Prostate gland (tissue), 2 donors: ENCODE measurements at regions not wholly inside any gene's neighbourhood (a gene's known extent, or its start where the extent isn't known, plus 50 kb on each side); places are given as distances from the start of the nearest gene placed in this dataset.
"Not testable (repeated sequence)": the region's sequence is repeated elsewhere in the genome, so short reads cannot be mapped to it uniquely, and the experiment has no call there.

Experiments used
- DNase-seq: peaks from one replicate; pipeline ENCODE4 v3.0.0-alpha.2; 2019; ENCODE audit warnings: low spot score
- H3K27ac ChIP-seq, 2 donors: fragments of 200-600 bp; sonication (generic); 2 replicates each; pipeline ENCODE4 v1.5.1; 2017 to 2019
- H3K27me3 ChIP-seq: fragments of 200-600 bp; sonication (generic); replicated peaks from 2 replicates; pipeline ENCODE4 v1.5.1; 2019; ENCODE audit not compliant: insufficient read depth
- H3K36me3 ChIP-seq, 2 donors: fragments of 200-600 bp; sonication (generic); 1 replicate in 1 of 2; 2 replicates in 1 of 2; pipeline versions ENCODE4 v1.5.1 to v1.8.1; 2017 to 2019
- H3K4me1 ChIP-seq: fragments of 200-600 bp; sonication (generic); replicated peaks from 2 replicates; pipeline ENCODE4 v1.5.1; 2019
- H3K4me3 ChIP-seq, 2 donors: fragments of 200-600 bp; sonication (generic); 2 replicates each; pipeline ENCODE4 v1.5.1; 2017 to 2019
- H3K9me3 ChIP-seq: fragments of 200-600 bp; sonication (generic); 2 replicates; pipeline ENCODE4 v1.5.1; 2017
- CTCF ChIP-seq, 4 experiments: fragments of 200-600 bp in 2 of 4; fragments of 450-650 bp in 2 of 4; sonication (generic) in 2 of 4; IDR thresholded peaks; 1 replicate in 3 of 4; 2 replicates in 1 of 4; pipeline ENCODE4 v1.5.1; 2016 to 2019; ENCODE audit warnings: antibody characterized with exemption in 4 of 4, mild to moderate bottlenecking in 2 of 4, moderate library complexity in 2 of 4
- POLR2A ChIP-seq: fragments of 450-650 bp; IDR thresholded peaks from one replicate; pipeline ENCODE4 v1.6.1; 2016; ENCODE audit warnings: antibody characterized with exemption, mild to moderate bottlenecking
- POLR2AphosphoS5 ChIP-seq: sonication (generic); formaldehyde crosslinking; IDR thresholded peaks from one replicate; pipeline ENCODE4 v1.6.1; 2017; ENCODE audit warnings: antibody characterized with exemption
- WGBS: methylation state at CpG from one replicate; pipeline ENCODE4 v1.1.5; 2018; 5-methylcytosine and 5-hydroxymethylcytosine counted together
- intact Hi-C: fragments of 100-400 bp; cut with DNase I; formaldehyde crosslinking; loops from one replicate; pipeline ENCODE4 v1.14.2; 2022

GRCh38 chr13:44692173-44692713, 116.1 kb upstream of the TSC22D1 start:
- H3K36me3 ChIP-seq, result no peaks in the 10 kb centered on the region
- no peak for DNase-seq
- no peaks in the 10 kb centered on the region for H3K27me3 ChIP-seq
- H3K9me3 ChIP-seq, result no peaks in the 10 kb centered on the region
- intact Hi-C loops, result no loop called here
- TF ChIP-seq CTCF (IDR thresholded peaks at IDR 0.05) (no peak), POLR2AphosphoS5 (no peak), POLR2A (no peak)
- H3K4me3 ChIP-seq, result no peak overlapping the region
- no peaks in the 10 kb centered on the region for H3K4me1 ChIP-seq
- no peak overlapping the region for H3K27ac ChIP-seq
- 95% methylated on average over 2 of the region's 2 CpGs for WGBS

GRCh38 chr13:44690376-44690775, 114.2 kb upstream of the TSC22D1 start:
- Histone ChIP-seq H3K27me3 (no peaks in the 10 kb centered on the region), H3K36me3 (no peaks in the 10 kb centered on the region), H3K4me3 (no peak overlapping the region), H3K4me1 (no peaks in the 10 kb centered on the region), H3K27ac (no peak overlapping the region), H3K9me3 (no peaks in the 10 kb centered on the region)
- no peak for DNase-seq
- TF ChIP-seq CTCF (IDR thresholded peaks at IDR 0.05), result no peak
- TF ChIP-seq POLR2AphosphoS5, result no peak
- TF ChIP-seq POLR2A, result no peak
- WGBS, result 92% methylated on average over 5 of the region's 5 CpGs
- intact Hi-C loops, result no loop called here

- DNase-seq, result no peak
- no peak overlapping the region for H3K27ac ChIP-seq
- H3K4me3 ChIP-seq, result no peak overlapping the region
- no peaks in the 10 kb centered on the region for H3K4me1 ChIP-seq
- no peaks in the 10 kb centered on the region for H3K36me3 ChIP-seq
- no peaks in the 10 kb centered on the region for H3K9me3 ChIP-seq
- TF ChIP-seq POLR2AphosphoS5, result no peak
- no peak for TF ChIP-seq POLR2A
- TF ChIP-seq CTCF (IDR thresholded peaks at IDR 0.05), result no peak
- intact Hi-C loops, result no loop called here
- no peaks in the 10 kb centered on the region for H3K27me3 ChIP-seq
These were observed 112.5 kb upstream of the TSC22D1 start for GRCh38 chr13:44688652-44689051.

- WGBS, result 98% methylated on average over 4 of the region's 4 CpGs
- no peak overlapping the region for H3K4me3 ChIP-seq
- H3K4me1 ChIP-seq, result no peaks in the 10 kb centered on the region
- no peaks in the 10 kb centered on the region for H3K36me3 ChIP-seq
- H3K9me3 ChIP-seq, result no peaks in the 10 kb centered on the region
- H3K27me3 ChIP-seq, result no peaks in the 10 kb centered on the region
- no peak overlapping the region for H3K27ac ChIP-seq
- intact Hi-C loops, result no loop called here
- DNase-seq, result no peak
- no peak for TF ChIP-seq POLR2A
- no peak for TF ChIP-seq CTCF (IDR thresholded peaks at IDR 0.05)
- no peak for TF ChIP-seq POLR2AphosphoS5
These were observed 110.4 kb upstream of the TSC22D1 start for GRCh38 chr13:44686531-44686934.

- H3K27ac ChIP-seq, result no peak overlapping the region
- intact Hi-C loops, result no loop called here
- H3K4me3 ChIP-seq, result no peak overlapping the region
- WGBS, result 59% methylated on average over 3 of the region's 3 CpGs
- H3K27me3 ChIP-seq, result no peaks in the 10 kb centered on the region
- DNase-seq, result no peak
- no peaks in the 10 kb centered on the region for H3K4me1 ChIP-seq
- TF ChIP-seq CTCF (IDR thresholded peaks at IDR 0.05), result no peak
- TF ChIP-seq POLR2AphosphoS5, result no peak
- TF ChIP-seq POLR2A, result no peak
- H3K36me3 ChIP-seq, result no peaks in the 10 kb centered on the region
- no peaks in the 10 kb centered on the region for H3K9me3 ChIP-seq
These were observed 109.5 kb upstream of the TSC22D1 start for GRCh38 chr13:44685641-44686040.

- H3K36me3 ChIP-seq, H3K9me3 ChIP-seq, H3K4me1 ChIP-seq, H3K4me3 ChIP-seq, DNase-seq, intact Hi-C loops, H3K27me3 ChIP-seq, H3K27ac ChIP-seq: not testable (repeated sequence)
- 98% methylated on average over 17 of the region's 35 CpGs for WGBS
These were observed 106.3 kb upstream of the TSC22D1 start for GRCh38 chr13:44682416-44682815.
